OCI-LY1 (cell line): ENCODE measurements at regions not wholly inside any gene's neighbourhood (a gene's known extent, or its start where the extent isn't known, plus 50 kb on each side); places are given as distances from the start of the nearest gene placed in this dataset.

Experiments used
- CTCF ChIP-seq: fragments of 200-600 bp; sonication (generic), shearing (Covaris generic); IDR thresholded peaks from 2 replicates; pipeline ENCODE4 v1.5.1; 2017; ENCODE audit warnings: mild to moderate bottlenecking, antibody characterized with exemption, low read length, moderate library complexity, mixed read lengths
- EZH2 ChIP-seq: fragments of 200-600 bp; sonication (generic), shearing (Covaris generic); IDR thresholded peaks from 2 replicates; pipeline ENCODE4 v1.8.0; 2017; ENCODE audit warnings: borderline replicate concordance, mixed run types, mild to moderate bottlenecking, antibody characterized with exemption, low read length, moderate library complexity, mixed read lengths

GRCh38 chr7:88509341-88509740 is 202.6 kb upstream of the STEAP4 start:
- TF ChIP-seq CTCF (no peak), EZH2 (no peak)
